MM.1S (cell line): ENCODE measurements at regions not wholly inside any gene's neighbourhood (a gene's known extent, or its start where the extent isn't known, plus 50 kb on each side); places are given as distances from the start of the nearest gene placed in this dataset.

ENCODE experiments used
- DNase-seq: peaks from one replicate; pipeline ENCODE4 v3.0.0-alpha.2; 2015
- H2AFZ ChIP-seq: fragments of 300-600 bp; sonication (generic); 2 replicates; pipeline ENCODE4 v1.6.0; 2016; ENCODE audit warnings: antibody characterized with exemption, low read length
- H3F3A ChIP-seq: fragments of 300-600 bp; sonication (generic); 2 replicates; pipeline ENCODE4 v1.6.1; 2016; ENCODE audit warnings: mild to moderate bottlenecking, antibody characterized with exemption, low read length, moderate library complexity, mixed read lengths; ENCODE audit not compliant: insufficient read depth
- H3K27ac ChIP-seq: fragments of 300-600 bp; sonication (generic); 2 replicates; pipeline ENCODE4 v1.5.1; 2016; ENCODE audit warnings: mild to moderate bottlenecking, low read length
- H3K27me3 ChIP-seq: fragments of 300-600 bp; sonication (generic); replicated peaks from 2 replicates; pipeline ENCODE4 v1.6.0; 2016; ENCODE audit warnings: low read length; ENCODE audit not compliant: insufficient read depth
- H3K36me3 ChIP-seq: fragments of 300-600 bp; sonication (generic); replicated peaks from 2 replicates; pipeline ENCODE4 v1.6.1; 2016; ENCODE audit warnings: mild to moderate bottlenecking, low read length, mixed read lengths; ENCODE audit not compliant: insufficient read depth
- H3K4me1 ChIP-seq: fragments of 300-600 bp; sonication (generic); 2 replicates; pipeline ENCODE4 v1.6.1; 2016; ENCODE audit warnings: low read length, mixed read lengths
- H3K4me2 ChIP-seq: fragments of 300-600 bp; sonication (generic); 2 replicates; pipeline ENCODE4 v1.6.0; 2016; ENCODE audit warnings: low read depth, low read length
- H3K4me3 ChIP-seq: fragments of 300-600 bp; sonication (generic); 2 replicates; pipeline ENCODE4 v1.5.1; 2016; ENCODE audit warnings: low read length, mixed read lengths
- H3K79me2 ChIP-seq: fragments of 300-600 bp; sonication (generic); 2 replicates; pipeline ENCODE4 v1.6.1; 2016; ENCODE audit warnings: mixed run types, low read length, mixed read lengths
- H3K9ac ChIP-seq: fragments of 300-600 bp; sonication (generic); 2 replicates; pipeline ENCODE4 v1.6.1; 2016; ENCODE audit warnings: low read length, mixed read lengths
- H3K9me2 ChIP-seq: fragments of 300-600 bp; sonication (generic); replicated peaks from 2 replicates; pipeline ENCODE4 v1.6.1; 2016; ENCODE audit warnings: mild to moderate bottlenecking, low read length, mixed read lengths; ENCODE audit not compliant: insufficient read depth
- H3K9me3 ChIP-seq: fragments of 300-600 bp; sonication (generic); replicated peaks from 2 replicates; pipeline ENCODE4 v1.6.1; 2016; ENCODE audit warnings: mild to moderate bottlenecking, low read length, mixed read lengths; ENCODE audit not compliant: insufficient read depth
- H4K20me1 ChIP-seq: fragments of 300-600 bp; sonication (generic); 2 replicates; pipeline ENCODE4 v1.6.1; 2016; ENCODE audit warnings: mild to moderate bottlenecking, low read length, moderate library complexity, mixed read lengths; ENCODE audit not compliant: insufficient read depth
- EZH2 ChIP-seq: fragments of 300-600 bp; sonication (generic); optimal IDR thresholded peaks from 2 replicates; pipeline ENCODE3; 2017; ENCODE audit warnings: low read depth, mild to moderate bottlenecking, antibody characterized with exemption, low read length, mixed read lengths
- EZH2phosphoT487 ChIP-seq: fragments of 300-600 bp; sonication (generic); IDR thresholded peaks from 2 replicates; pipeline ENCODE4 v1.6.1; 2018; ENCODE audit warnings: antibody characterized with exemption, low read length
- TF ChIP-seq, protein P1 (sequence below): fragments of 300-600 bp; sonication (generic); IDR thresholded peaks from 2 replicates; pipeline ENCODE4 v1.5.1; 2016; ENCODE audit warnings: antibody characterized with exemption, low read length, mixed read lengths

DNA sequence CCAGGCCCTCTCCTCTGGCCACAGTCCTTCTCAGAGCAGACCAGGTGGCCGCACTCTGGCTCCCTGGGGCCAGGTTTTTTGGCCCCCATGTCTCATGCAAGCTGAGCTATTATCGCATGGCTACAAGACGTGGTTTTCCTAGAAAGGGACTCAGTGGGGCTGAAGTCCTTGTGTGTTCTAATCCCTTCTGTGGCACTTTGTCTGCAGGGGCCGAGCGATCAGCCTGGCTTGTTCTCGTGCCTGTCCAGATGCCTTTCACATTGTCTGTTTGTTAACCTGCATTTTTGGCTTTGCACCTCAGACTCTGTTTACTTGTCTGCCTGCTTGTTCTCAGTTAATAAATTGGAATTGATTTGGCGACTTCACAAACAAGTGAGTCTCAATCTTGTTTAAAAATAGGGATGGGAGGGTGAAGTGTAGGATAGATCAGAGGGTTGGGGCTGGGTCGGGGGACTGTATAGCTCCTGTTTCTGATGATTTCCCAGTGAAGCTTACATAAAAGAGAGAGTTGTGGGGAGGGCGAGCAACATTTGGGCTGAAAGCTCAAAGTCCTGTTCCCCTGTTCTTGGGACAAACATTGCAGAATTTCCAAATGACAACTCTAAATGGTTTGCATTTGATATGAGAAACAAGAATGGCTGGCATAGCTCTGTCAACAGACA is 440.4 kb downstream of the COG6 start:
- Histone ChIP-seq H3K79me2 (no peaks in the 10 kb centered on the region), H3K4me3 (no peak overlapping the region), H3K27ac (no peak overlapping the region), H4K20me1 (no peaks in the 10 kb centered on the region), H3K36me3 (no peaks in the 10 kb centered on the region), H3K9me2 (no peaks in the 10 kb centered on the region), H3K9ac (no peak overlapping the region), H3K4me1 (no peaks in the 10 kb centered on the region), H3K27me3 (no peaks in the 10 kb centered on the region), H3K9me3 (no peaks in the 10 kb centered on the region), H2AFZ (no peak overlapping the region), H3F3A (no peaks in the 10 kb centered on the region), H3K4me2 (no peak overlapping the region)
- TF ChIP-seq, protein P1, sequence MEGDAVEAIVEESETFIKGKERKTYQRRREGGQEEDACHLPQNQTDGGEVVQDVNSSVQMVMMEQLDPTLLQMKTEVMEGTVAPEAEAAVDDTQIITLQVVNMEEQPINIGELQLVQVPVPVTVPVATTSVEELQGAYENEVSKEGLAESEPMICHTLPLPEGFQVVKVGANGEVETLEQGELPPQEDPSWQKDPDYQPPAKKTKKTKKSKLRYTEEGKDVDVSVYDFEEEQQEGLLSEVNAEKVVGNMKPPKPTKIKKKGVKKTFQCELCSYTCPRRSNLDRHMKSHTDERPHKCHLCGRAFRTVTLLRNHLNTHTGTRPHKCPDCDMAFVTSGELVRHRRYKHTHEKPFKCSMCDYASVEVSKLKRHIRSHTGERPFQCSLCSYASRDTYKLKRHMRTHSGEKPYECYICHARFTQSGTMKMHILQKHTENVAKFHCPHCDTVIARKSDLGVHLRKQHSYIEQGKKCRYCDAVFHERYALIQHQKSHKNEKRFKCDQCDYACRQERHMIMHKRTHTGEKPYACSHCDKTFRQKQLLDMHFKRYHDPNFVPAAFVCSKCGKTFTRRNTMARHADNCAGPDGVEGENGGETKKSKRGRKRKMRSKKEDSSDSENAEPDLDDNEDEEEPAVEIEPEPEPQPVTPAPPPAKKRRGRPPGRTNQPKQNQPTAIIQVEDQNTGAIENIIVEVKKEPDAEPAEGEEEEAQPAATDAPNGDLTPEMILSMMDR, result no peak
- TF ChIP-seq EZH2phosphoT487 (no peak), EZH2 (no peak)
- DNase-seq, result no peak

DNA sequence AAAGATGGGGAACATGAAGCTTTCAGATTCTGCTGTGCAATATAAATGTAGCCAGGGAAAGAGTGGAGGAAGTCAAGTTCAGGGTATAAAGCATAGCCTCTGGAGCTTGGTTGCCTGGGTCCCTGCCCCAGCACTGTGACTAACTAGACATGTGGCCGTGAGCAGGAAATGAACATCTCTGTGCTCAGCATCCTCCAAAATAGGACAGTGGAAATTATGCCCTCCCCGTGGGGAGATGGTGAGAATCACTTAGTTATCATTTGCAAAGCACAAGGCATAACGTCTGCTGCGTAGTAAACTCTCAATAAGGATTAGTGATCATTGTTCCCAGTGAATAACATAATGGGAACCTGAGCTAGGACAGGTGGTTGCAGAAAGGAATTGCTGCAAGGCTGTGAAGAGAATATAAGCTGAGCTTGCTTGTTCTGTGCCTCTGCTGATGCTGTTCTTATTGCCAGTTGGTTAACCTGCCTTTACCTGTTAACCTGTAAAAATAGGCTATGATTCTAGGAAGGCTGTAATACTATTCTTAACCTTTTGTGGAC is 441.0 kb downstream of the COG6 start:
- no peak for DNase-seq
- H3K9me2 ChIP-seq, result no peaks in the 10 kb centered on the region

DNA sequence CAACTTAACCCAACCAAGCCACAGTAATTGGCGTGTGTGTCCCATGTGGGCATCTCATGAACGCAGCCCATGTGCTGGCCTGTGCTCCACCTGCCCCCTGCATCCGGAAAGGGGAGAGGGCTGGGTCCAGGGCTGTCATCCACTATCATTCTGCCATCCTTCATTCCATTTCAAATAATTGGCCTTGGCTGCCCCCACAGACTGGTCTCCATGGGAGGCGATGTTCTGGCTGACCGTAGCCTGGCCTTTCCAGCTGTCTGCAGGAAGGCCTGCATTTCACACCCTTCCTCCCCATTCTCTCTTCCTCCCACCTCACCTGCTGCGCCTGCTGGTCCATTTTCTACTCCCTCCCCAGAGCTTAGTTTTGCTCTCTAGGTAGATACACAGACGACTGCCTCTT is 442.8 kb downstream of the COG6 start:
- Histone ChIP-seq H3F3A (no peaks in the 10 kb centered on the region), H3K9me3 (no peaks in the 10 kb centered on the region), H3K27ac (no peak overlapping the region), H3K9me2 (no peaks in the 10 kb centered on the region), H3K79me2 (no peaks in the 10 kb centered on the region), H2AFZ (no peak overlapping the region), H3K4me2 (no peak overlapping the region), H3K27me3 (no peaks in the 10 kb centered on the region), H4K20me1 (no peaks in the 10 kb centered on the region), H3K36me3 (no peaks in the 10 kb centered on the region), H3K9ac (no peak overlapping the region), H3K4me3 (no peak overlapping the region), H3K4me1 (no peaks in the 10 kb centered on the region)
- DNase-seq, result no peak
- TF ChIP-seq EZH2phosphoT487 (no peak), EZH2 (no peak)
- TF ChIP-seq, protein P1, result no peak

More for the DNA sequence above, 441.0 kb downstream of the COG6 start:
- no peak overlapping the region for H3K4me2 ChIP-seq
- no peaks in the 10 kb centered on the region for H3K36me3 ChIP-seq
- no peak overlapping the region for H3K4me3 ChIP-seq
- no peak overlapping the region for H3K27ac ChIP-seq
- no peak overlapping the region for H3K9ac ChIP-seq
- H3K4me1 ChIP-seq, result no peaks in the 10 kb centered on the region
- no peak for TF ChIP-seq EZH2
- TF ChIP-seq EZH2phosphoT487, result no peak
- TF ChIP-seq, protein P1, result no peak
- H2AFZ ChIP-seq, result no peak overlapping the region
- no peaks in the 10 kb centered on the region for H3F3A ChIP-seq
- no peaks in the 10 kb centered on the region for H3K9me3 ChIP-seq
- H3K27me3 ChIP-seq, result no peaks in the 10 kb centered on the region
- H3K79me2 ChIP-seq, result no peaks in the 10 kb centered on the region
- no peaks in the 10 kb centered on the region for H4K20me1 ChIP-seq
